ENCODE measurements at regions not wholly inside any gene's neighbourhood (a gene's known extent, or its start where the extent isn't known, plus 50 kb on each side); places are given as distances from the start of the nearest gene placed in this dataset.

GRCh38 chr3:103494011-103494410 lies 1059.2 kb downstream of the ZPLD1 start:
- no peaks in the 10 kb centered on the region for H3K27me3 ChIP-seq
- H3K36me3 ChIP-seq: no peaks in the 10 kb centered on the region
- intact Hi-C loops (cut with DNase I): no loop called here
- TF ChIP-seq, protein P1, sequence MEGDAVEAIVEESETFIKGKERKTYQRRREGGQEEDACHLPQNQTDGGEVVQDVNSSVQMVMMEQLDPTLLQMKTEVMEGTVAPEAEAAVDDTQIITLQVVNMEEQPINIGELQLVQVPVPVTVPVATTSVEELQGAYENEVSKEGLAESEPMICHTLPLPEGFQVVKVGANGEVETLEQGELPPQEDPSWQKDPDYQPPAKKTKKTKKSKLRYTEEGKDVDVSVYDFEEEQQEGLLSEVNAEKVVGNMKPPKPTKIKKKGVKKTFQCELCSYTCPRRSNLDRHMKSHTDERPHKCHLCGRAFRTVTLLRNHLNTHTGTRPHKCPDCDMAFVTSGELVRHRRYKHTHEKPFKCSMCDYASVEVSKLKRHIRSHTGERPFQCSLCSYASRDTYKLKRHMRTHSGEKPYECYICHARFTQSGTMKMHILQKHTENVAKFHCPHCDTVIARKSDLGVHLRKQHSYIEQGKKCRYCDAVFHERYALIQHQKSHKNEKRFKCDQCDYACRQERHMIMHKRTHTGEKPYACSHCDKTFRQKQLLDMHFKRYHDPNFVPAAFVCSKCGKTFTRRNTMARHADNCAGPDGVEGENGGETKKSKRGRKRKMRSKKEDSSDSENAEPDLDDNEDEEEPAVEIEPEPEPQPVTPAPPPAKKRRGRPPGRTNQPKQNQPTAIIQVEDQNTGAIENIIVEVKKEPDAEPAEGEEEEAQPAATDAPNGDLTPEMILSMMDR (IDR thresholded peaks at IDR 0.05): no peak
- H3K4me3 ChIP-seq: no peak overlapping the region
- peaks cover 0 to 2% of the 10 kb centered on the region in 2 donors for H3K9me3 ChIP-seq
- no peak overlapping the region for H3K27ac ChIP-seq
- H3K4me1 ChIP-seq: no peaks in the 10 kb centered on the region
- DNase-seq (no peak), ATAC-seq (no peak)

- no peaks in the 10 kb centered on the region for H3K36me3 ChIP-seq
- ATAC-seq (no peak), DNase-seq (no peak)
- no peak overlapping the region for H3K4me3 ChIP-seq
- no peak overlapping the region for H3K27ac ChIP-seq
- intact Hi-C loops (cut with DNase I): no loop called here
- H3K27me3 ChIP-seq: no peaks in the 10 kb centered on the region
- peaks cover 0 to 2% of the 10 kb centered on the region in 2 donors for H3K9me3 ChIP-seq
- TF ChIP-seq, protein P1 (IDR thresholded peaks at IDR 0.05): no peak
- H3K4me1 ChIP-seq: no peaks in the 10 kb centered on the region
Observed at GRCh38 chr3:103494512-103494911, 1059.7 kb downstream of the ZPLD1 start.

DNA sequence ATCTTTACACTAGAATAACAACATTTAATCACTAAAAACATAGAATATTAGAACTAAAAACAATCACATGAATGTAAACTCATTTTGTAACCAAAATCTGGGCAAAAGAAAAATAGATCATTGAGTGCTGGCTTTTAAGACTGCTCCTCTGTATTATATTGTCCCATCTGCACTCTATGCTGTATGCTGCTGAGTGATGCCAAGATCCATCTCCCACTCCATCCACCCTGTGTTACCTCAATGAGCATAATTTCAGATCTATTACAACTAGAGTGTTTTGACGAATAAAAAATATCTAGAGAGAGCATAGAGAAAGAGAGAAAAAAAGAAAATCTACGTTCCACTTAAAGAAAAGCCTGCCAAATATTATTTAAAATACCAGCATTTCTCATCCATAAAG lies 1060.4 kb downstream of the ZPLD1 start:
- DNase-seq: no peak
- ATAC-seq: no peak
- H3K9me3 ChIP-seq: peaks cover 0 to 2% of the 10 kb centered on the region in 2 donors
- H3K4me1 ChIP-seq: no peaks in the 10 kb centered on the region
- H3K27me3 ChIP-seq: no peaks in the 10 kb centered on the region
- TF ChIP-seq, protein P1 (IDR thresholded peaks at IDR 0.05): no peak
- H3K27ac ChIP-seq: no peak overlapping the region
- no peaks in the 10 kb centered on the region for H3K36me3 ChIP-seq
- intact Hi-C loops (cut with DNase I): no loop called here
- no peak overlapping the region for H3K4me3 ChIP-seq

DNA sequence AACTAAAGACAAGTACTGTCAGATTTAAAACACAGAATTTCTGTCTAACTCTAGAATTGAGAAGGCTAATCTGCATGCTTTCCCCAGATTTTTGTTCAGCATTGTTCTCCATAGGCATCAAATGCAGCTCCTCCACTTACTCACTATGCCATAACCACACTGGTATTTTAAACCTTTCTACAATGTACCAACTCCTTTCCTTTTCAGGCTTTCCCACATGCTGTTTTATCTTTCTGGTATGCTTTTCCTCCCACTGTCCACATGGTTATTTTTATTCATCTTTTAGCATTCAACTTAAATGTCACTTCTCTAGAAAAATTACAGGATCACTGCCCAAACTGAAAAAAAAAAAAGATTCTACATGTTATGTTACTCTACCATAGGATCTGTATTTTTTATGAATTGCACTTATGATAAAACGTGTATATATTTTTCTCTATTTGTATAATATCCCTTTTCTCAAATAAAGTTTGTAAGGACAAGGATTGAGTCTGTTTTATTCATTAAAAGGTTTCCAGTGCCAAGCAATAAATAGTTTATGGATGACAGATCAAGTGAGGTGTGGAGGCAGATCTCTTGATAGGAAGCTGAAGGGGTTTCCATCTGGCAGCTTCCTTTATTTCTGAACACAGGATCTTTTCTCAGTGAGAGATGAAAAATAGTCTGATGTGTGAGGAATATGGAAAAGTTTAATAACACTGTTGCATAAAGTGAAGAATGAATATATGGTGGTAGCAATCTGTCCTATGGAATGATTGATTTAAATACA lies 1064.5 kb downstream of the ZPLD1 start:
- H3K36me3 ChIP-seq: no peaks in the 10 kb centered on the region
- ATAC-seq (no peak), DNase-seq (no peak)
- TF ChIP-seq, protein P1 (IDR thresholded peaks at IDR 0.05): no peak
- H3K27me3 ChIP-seq: no peaks in the 10 kb centered on the region
- no peak overlapping the region for H3K27ac ChIP-seq
- intact Hi-C loops (cut with DNase I): no loop called here
- H3K4me1 ChIP-seq: no peaks in the 10 kb centered on the region
- peaks cover 0 to 6% of the 10 kb centered on the region in 2 donors for H3K9me3 ChIP-seq
- H3K4me3 ChIP-seq: no peak overlapping the region

GRCh38 chr3:103499967-103500366 lies 1065.2 kb downstream of the ZPLD1 start:
- H3K4me1 ChIP-seq: no peaks in the 10 kb centered on the region
- H3K9me3 ChIP-seq: peaks cover 0 to 4% of the 10 kb centered on the region in 2 donors
- DNase-seq: no peak
- H3K36me3 ChIP-seq: no peaks in the 10 kb centered on the region
- TF ChIP-seq, protein P1 (IDR thresholded peaks at IDR 0.05): no peak
- no peak for ATAC-seq
- H3K27me3 ChIP-seq: no peaks in the 10 kb centered on the region
- no peak overlapping the region for H3K27ac ChIP-seq
- intact Hi-C loops (cut with DNase I): no loop called here
- no peak overlapping the region for H3K4me3 ChIP-seq

Data from left lung (tissue), 4 donors.